ENCODE measurements at regions not wholly inside any gene's neighbourhood (a gene's known extent, or its start where the extent isn't known, plus 50 kb on each side); places are given as distances from the start of the nearest gene placed in this dataset.
"Not testable (repeated sequence)": the region's sequence is repeated elsewhere in the genome, so short reads cannot be mapped to it uniquely, and the experiment has no call there.

DNA sequence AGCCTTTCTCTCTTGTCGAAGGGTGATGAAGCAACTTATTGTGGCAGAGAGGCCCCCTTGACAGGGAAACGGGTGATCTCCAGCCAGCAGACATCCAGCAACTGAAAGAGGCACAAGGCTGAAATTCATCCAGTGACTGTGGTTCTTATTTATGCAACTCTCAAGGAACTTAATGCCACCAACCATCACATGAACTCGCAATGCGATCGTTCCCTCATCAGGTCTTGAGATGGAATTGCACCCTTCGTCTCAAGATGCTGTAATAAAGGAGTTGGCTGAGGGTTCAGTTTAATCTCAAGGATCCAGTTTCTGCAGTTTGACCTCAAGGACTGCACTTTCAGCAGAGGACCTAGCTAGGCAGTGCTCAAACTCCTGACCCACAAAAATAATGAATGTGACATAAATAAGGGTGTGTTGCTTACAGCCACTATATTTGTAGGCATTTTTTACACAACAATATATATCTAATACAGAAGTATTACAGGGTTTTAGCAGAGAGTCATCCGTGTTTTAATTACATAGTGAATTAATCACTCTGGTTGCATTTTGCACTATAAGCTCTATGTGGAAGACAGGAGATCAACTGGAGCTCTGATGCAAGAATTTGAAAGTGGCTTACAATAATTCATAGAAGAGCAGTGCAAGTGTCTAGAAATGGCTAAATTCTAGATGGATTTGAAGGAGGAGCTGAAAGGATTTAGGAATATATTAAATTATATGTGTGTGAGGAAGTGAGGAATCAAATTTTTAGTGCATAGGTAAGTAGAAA lies 957.8 kb upstream of the CTNND2 start:
- Histone ChIP-seq H3K4me1 (no peaks in the 10 kb centered on the region), H3K9me3 (peaks cover 0 to 3% (median 0%) of the 10 kb centered on the region in 4 donors), H3K27me3 (no peaks in the 10 kb centered on the region), H3K36me3 (no peaks in the 10 kb centered on the region), H3K4me3 (no peak overlapping the region), H3K27ac (no peak overlapping the region)
- TF ChIP-seq POLR2A (IDR thresholded peaks at IDR 0.05), result no peak
- TF ChIP-seq, protein P1, sequence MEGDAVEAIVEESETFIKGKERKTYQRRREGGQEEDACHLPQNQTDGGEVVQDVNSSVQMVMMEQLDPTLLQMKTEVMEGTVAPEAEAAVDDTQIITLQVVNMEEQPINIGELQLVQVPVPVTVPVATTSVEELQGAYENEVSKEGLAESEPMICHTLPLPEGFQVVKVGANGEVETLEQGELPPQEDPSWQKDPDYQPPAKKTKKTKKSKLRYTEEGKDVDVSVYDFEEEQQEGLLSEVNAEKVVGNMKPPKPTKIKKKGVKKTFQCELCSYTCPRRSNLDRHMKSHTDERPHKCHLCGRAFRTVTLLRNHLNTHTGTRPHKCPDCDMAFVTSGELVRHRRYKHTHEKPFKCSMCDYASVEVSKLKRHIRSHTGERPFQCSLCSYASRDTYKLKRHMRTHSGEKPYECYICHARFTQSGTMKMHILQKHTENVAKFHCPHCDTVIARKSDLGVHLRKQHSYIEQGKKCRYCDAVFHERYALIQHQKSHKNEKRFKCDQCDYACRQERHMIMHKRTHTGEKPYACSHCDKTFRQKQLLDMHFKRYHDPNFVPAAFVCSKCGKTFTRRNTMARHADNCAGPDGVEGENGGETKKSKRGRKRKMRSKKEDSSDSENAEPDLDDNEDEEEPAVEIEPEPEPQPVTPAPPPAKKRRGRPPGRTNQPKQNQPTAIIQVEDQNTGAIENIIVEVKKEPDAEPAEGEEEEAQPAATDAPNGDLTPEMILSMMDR (IDR thresholded peaks at IDR 0.05), result no peak
- DNase-seq, result no peak

DNA sequence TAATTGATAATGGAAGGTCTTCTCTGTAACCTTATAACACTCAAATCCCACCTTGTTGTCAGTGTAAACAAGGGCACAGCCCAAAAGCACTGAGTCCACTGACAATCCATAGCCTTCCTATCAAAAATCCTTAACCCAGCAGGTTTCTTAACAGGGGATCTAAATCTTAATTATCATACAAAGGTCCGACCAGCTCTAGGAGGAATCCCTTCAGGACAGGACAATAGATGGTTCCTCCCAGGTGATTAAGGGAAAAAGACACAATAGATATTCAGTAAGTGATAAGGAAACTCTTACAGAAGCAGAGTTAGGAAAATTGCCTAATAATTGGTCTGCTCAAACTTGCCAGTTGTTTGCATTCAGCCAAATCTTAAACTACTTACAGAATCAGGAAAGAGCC lies 951.9 kb upstream of the CTNND2 start:
- H3K27ac ChIP-seq, DNase-seq, H3K36me3 ChIP-seq, H3K4me3 ChIP-seq, H3K27me3 ChIP-seq, H3K9me3 ChIP-seq, H3K4me1 ChIP-seq: not testable (repeated sequence)

DNA sequence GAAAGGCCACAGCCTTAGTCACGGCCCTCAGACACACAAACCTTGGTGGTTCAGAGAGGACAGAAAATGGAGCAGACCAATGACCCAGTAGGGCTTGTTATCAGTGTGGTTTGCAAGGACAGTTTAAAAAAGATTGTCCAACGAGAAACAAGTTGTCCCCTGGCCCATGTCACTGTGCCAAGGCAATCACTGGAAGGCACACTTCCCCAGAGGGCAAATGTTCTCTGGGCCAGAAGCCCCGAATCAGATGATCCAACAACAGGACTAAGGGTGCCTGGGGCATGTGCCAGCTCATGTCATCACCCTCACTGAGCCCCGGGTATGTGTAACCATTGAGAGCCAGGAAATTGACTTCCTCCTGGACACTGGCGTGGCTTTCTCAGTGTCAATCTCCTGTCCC lies 950.1 kb upstream of the CTNND2 start:
- no peaks in the 10 kb centered on the region for H3K36me3 ChIP-seq
- H3K27me3 ChIP-seq, result no peaks in the 10 kb centered on the region
- no peak overlapping the region for H3K4me3 ChIP-seq
- peaks cover 0 to under 1% (median 0%) of the 10 kb centered on the region in 4 donors for H3K9me3 ChIP-seq
- no peaks in the 10 kb centered on the region for H3K4me1 ChIP-seq
- TF ChIP-seq POLR2A (IDR thresholded peaks at IDR 0.05), result no peak
- TF ChIP-seq, protein P1 (IDR thresholded peaks at IDR 0.05), result no peak
- no peak overlapping the region for H3K27ac ChIP-seq
- no peak for DNase-seq

DNA sequence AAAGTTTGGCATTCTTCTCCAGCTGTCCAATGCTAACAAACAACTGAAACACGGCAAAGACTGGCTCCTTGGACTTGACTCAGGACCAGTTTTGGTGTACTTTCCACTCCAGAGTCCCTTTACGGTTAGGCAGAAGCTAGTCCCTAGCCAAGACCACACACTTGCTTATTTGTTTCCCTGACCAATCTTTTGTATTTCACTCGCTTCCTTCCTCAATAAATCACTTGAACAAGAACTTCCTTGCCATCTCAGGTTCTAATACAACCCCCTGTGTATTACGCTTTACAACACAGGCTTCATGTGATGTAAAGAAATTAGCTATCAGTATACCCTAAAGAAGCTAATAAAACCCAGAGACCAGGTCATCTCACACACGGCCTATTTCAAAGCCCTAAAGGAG lies 947.5 kb upstream of the CTNND2 start:
- Histone ChIP-seq H3K9me3 (no peaks in the 10 kb centered on the region), H3K27me3 (no peaks in the 10 kb centered on the region), H3K27ac (no peak overlapping the region), H3K4me1 (no peaks in the 10 kb centered on the region), H3K4me3 (no peak overlapping the region), H3K36me3 (no peaks in the 10 kb centered on the region)
- DNase-seq, result no peak
- TF ChIP-seq, protein P1 (IDR thresholded peaks at IDR 0.05), result no peak
- TF ChIP-seq POLR2A (IDR thresholded peaks at IDR 0.05), result no peak

DNA sequence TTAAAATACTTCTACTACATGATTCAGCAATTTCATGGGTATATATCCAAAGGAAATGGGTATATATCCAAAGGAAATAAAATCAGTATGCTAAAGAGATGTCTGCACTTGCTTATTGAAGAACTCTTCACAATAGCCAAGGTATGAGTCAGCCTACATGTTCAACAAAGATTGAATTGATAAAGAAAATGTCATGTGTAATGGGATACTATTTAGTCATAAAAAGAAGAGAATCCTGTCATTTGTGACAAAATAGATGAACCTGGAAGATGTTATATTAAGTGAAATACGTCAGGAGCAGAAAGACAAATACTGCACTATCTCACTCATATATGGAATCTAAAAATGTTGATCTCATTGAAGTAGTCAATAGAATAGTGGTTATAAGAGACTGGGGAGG lies 944.5 kb upstream of the CTNND2 start:
- H3K9me3 ChIP-seq, result no peaks in the 10 kb centered on the region
- H3K27ac ChIP-seq, result no peak overlapping the region
- no peak for DNase-seq
- no peak for TF ChIP-seq POLR2A (IDR thresholded peaks at IDR 0.05)
- TF ChIP-seq, protein P1 (IDR thresholded peaks at IDR 0.05), result no peak
- H3K36me3 ChIP-seq, result no peaks in the 10 kb centered on the region
- no peaks in the 10 kb centered on the region for H3K4me1 ChIP-seq
- no peak overlapping the region for H3K4me3 ChIP-seq
- H3K27me3 ChIP-seq, result no peaks in the 10 kb centered on the region

DNA sequence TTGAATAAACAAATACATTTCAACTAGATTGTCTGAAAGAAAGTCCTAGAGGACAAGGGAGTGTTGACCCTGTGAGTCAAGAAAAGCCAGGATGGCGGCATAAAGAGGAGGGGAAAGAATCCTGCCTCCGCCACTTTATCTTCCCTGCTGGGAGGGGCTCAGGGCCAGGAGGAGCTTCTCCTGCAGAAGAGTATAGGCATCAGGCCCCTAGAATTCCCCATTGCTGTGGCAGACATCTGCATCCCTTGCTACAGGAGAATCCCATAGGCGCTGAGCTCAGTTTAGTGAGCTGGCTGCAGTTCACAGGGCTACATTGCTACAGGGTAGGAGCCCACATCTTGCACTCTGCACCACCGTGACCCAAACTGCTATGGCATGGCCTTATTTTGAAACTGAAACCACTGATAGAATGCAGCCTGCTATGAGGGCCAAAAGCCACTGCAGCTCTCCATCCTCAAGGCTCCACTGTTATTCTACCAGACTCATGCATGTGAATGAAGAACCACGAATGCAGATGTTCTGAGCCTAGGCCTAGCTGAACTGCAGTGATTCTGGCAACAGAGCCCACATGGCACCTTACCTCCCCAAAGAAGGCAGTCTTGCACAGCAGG lies 941.4 kb upstream of the CTNND2 start:
- TF ChIP-seq, protein P1 (IDR thresholded peaks at IDR 0.05), result no peak
- no peak for TF ChIP-seq POLR2A (IDR thresholded peaks at IDR 0.05)
- no peaks in the 10 kb centered on the region for H3K4me1 ChIP-seq
- no peak overlapping the region for H3K27ac ChIP-seq
- no peaks in the 10 kb centered on the region for H3K27me3 ChIP-seq
- peaks cover 0 to 2% (median 0%) of the 10 kb centered on the region in 4 donors for H3K9me3 ChIP-seq
- H3K4me3 ChIP-seq, result no peak overlapping the region
- no peak for DNase-seq
- H3K36me3 ChIP-seq, result no peaks in the 10 kb centered on the region

Data from Peyer's patch (tissue), 4 donors.